ENCODE measurements at regions not wholly inside any gene's neighbourhood (a gene's known extent, or its start where the extent isn't known, plus 50 kb on each side); places are given as distances from the start of the nearest gene placed in this dataset.
"Not testable (repeated sequence)": the region's sequence is repeated elsewhere in the genome, so short reads cannot be mapped to it uniquely, and the experiment has no call there.

DNA sequence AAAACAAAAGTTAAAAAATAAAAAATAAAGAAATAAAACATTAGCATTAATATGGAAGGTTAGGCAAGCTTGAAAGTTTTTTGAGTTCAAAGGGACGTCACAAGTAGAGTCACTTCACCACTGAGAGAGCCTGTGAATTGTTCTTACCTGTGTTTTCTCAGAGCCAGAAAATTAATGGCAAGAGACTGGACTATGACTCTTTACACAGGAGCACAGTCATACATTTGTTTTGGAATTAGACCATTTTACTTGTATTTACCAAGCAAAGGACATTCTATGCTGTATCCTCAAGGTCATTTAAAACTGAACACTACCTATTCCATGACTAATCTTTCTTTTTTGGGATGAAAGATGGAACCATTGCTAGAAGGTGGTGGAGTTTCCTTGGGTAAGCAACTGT, 346.1 kb downstream of the FAM47B start:
- Mint-ChIP-seq H3K27me3 (ENCODE audit: insufficient read depth) (no peaks in the 10 kb centered on the region), H3K36me3 (ENCODE audit: low read depth) (no peaks in the 10 kb centered on the region), H3K9me3 (no peaks in the 10 kb centered on the region; the same call in 1 of the 2 replicates), H3K27ac (no peak overlapping the region), H3K4me1 (ENCODE audit: low read depth) (no peaks in the 10 kb centered on the region), H3K4me3 (no peak overlapping the region)
- TF ChIP-seq, protein P1, sequence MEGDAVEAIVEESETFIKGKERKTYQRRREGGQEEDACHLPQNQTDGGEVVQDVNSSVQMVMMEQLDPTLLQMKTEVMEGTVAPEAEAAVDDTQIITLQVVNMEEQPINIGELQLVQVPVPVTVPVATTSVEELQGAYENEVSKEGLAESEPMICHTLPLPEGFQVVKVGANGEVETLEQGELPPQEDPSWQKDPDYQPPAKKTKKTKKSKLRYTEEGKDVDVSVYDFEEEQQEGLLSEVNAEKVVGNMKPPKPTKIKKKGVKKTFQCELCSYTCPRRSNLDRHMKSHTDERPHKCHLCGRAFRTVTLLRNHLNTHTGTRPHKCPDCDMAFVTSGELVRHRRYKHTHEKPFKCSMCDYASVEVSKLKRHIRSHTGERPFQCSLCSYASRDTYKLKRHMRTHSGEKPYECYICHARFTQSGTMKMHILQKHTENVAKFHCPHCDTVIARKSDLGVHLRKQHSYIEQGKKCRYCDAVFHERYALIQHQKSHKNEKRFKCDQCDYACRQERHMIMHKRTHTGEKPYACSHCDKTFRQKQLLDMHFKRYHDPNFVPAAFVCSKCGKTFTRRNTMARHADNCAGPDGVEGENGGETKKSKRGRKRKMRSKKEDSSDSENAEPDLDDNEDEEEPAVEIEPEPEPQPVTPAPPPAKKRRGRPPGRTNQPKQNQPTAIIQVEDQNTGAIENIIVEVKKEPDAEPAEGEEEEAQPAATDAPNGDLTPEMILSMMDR (IDR thresholded peaks at IDR 0.05) = no peak
- no peak for DNase-seq

DNA sequence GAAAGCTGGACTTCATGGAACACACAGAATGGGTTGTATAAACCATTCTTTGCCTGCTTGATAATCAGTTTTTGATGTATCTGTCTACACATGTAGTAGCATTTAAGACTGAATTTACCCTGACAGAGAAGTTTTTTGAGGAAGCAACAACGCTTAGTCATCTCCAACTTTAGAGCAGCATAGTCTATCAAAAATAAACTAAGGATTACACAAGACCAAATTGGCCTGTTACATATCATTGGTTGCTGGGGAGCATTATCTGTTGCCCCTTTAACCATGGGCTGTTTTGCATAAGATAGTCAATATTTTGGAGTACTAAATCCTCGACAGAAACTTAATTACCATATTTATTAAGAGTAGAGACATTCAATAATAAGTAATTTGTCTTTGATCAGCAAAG, 347.4 kb downstream of the FAM47B start:
- no peaks in the 10 kb centered on the region for H3K4me1 Mint-ChIP-seq (ENCODE audit: low read depth)
- no peak overlapping the region for H3K27ac Mint-ChIP-seq
- DNase-seq = no peak
- H3K27me3 Mint-ChIP-seq (ENCODE audit: insufficient read depth) = no peaks in the 10 kb centered on the region
- TF ChIP-seq, protein P1 (IDR thresholded peaks at IDR 0.05) = no peak
- H3K4me3 Mint-ChIP-seq = no peak overlapping the region
- H3K36me3 Mint-ChIP-seq (ENCODE audit: low read depth) = no peaks in the 10 kb centered on the region
- H3K9me3 Mint-ChIP-seq = no peaks in the 10 kb centered on the region; the same call in 1 of the 2 replicates

DNA sequence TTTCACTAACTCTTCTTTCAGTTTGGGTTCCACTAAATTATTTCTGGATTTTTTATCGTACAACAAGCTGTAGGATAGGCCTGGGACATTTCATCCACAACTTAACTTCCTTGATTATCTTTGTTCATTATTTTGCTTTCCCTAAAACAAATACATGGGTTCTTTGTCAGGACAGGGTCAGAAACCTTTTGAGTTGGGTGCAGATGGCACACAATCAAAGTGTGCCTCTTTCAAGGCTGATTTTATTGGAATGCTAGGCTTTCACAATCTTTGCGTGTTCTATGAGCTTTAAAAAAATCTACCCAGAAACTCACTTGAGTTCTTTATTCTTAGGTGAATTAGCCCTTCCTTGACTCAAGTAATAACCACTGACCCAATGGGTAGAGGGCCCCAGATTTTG, 348.4 kb downstream of the FAM47B start:
- H3K27ac Mint-ChIP-seq = no peak overlapping the region
- no peak for DNase-seq
- H3K4me1 Mint-ChIP-seq (ENCODE audit: low read depth) = no peaks in the 10 kb centered on the region

DNA sequence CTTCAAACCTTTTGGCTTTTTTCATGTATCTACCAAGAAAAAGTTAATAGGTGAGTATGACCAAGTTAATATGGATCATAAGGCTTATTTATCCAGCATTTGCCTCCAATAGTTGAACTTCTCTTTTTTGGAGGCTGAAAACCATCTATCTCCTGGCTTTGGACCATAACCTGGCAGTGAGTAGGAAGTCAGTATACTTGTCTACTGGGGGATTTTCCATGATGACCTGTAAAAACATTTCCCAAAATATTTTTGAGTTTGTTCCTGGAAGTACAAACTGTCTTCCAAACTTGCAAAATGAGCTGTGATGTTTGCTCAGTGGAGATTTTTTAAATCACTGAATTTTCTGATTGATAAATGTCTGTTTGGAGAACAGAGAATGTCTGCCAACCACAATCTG, 349.9 kb downstream of the FAM47B start:
- Mint-ChIP-seq H3K27me3 (ENCODE audit: insufficient read depth) (no peaks in the 10 kb centered on the region), H3K36me3 (ENCODE audit: low read depth) (no peaks in the 10 kb centered on the region), H3K4me1 (ENCODE audit: low read depth) (no peaks in the 10 kb centered on the region), H3K4me3 (no peak overlapping the region), H3K9me3 (no peaks in the 10 kb centered on the region), H3K27ac (no peak overlapping the region)
- TF ChIP-seq, protein P1 (IDR thresholded peaks at IDR 0.05) = no peak
- DNase-seq = no peak

More for the DNA sequence above, 348.4 kb downstream of the FAM47B start:
- TF ChIP-seq, protein P1 (IDR thresholded peaks at IDR 0.05) = no peak
- H3K36me3 Mint-ChIP-seq (ENCODE audit: low read depth) = no peaks in the 10 kb centered on the region
- no peaks in the 10 kb centered on the region; the same call in 1 of the 2 replicates for H3K9me3 Mint-ChIP-seq
- no peaks in the 10 kb centered on the region for H3K27me3 Mint-ChIP-seq (ENCODE audit: insufficient read depth)
- H3K4me3 Mint-ChIP-seq = no peak overlapping the region

DNA sequence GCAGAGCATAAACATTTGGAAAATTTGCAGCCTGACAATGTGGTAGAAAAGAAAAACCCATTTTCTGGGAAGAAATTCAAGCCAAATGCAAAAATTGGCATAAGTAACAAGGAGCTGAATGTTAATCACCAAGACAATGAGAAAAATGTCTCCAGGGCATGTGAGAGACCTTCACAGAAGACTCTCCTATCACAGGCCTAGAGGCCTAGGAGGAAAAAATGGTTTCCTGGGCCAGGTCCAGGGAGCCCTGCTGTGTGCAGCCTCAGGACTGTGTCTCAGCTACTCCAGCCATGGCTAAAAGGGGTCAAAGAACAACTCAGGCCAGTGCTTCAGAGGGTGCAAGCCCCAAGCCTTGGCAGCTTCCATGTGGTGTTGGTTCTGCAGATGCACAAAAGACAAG, 362.4 kb downstream of the FAM47B start:
- not testable (repeated sequence) for H3K27ac Mint-ChIP-seq; DNase-seq; H3K9me3 Mint-ChIP-seq; H3K36me3 Mint-ChIP-seq (ENCODE audit: low read depth); H3K27me3 Mint-ChIP-seq (ENCODE audit: insufficient read depth); H3K4me1 Mint-ChIP-seq (ENCODE audit: low read depth); H3K4me3 Mint-ChIP-seq

DNA sequence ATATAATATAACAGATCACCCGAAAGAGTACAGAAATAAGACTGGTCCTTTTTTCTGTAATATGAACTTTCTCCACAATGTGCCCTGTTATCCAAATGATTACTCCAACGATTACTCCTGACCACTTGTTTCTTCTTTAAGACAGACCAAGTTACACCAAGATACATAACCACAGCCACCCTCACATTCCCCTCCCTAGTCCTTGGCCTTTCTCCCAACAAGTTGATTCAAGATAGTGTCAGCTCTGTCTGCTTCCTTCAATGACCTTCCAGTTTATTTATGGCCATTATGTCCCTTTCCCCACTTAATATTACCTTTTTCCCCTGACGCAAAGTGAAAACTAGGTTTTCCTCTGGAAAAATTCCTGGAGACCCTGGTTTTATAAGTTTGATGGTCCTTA, 397.2 kb downstream of the FAM47B start:
- no peaks in the 10 kb centered on the region for H3K27me3 Mint-ChIP-seq (ENCODE audit: insufficient read depth)
- TF ChIP-seq, protein P1 (IDR thresholded peaks at IDR 0.05) = no peak
- no peaks in the 10 kb centered on the region for H3K36me3 Mint-ChIP-seq (ENCODE audit: low read depth)
- H3K4me3 Mint-ChIP-seq = no peak overlapping the region; the same call in 1 of the 2 replicates
- no peak overlapping the region for H3K27ac Mint-ChIP-seq
- no peak for DNase-seq
- H3K4me1 Mint-ChIP-seq (ENCODE audit: low read depth) = peaks cover 9% of the 10 kb centered on the region
- H3K9me3 Mint-ChIP-seq = no peaks in the 10 kb centered on the region
